Naive B cell (primary cell): ENCODE measurements at regions not wholly inside any gene's neighbourhood (a gene's known extent, or its start where the extent isn't known, plus 50 kb on each side); places are given as distances from the start of the nearest gene placed in this dataset.
A peak's percentile ranks its signal among the peaks of the same experiment; 100 is the strongest.

Experiments used
- ATAC-seq, 2 donors: fragments of 150-1000 bp; cut with Tn5 transposase; 2 replicates each; pipeline ENCODE4 v1.10.0; 2021; ENCODE audit warnings: low read depth in 2 of 2, mild to moderate bottlenecking in 2 of 2, moderate library complexity in 2 of 2
- DNase-seq: peaks from one replicate; pipeline ENCODE4 v3.0.0; 2022
- H3K27ac Mint-ChIP-seq, 6 donors: one replicate each; pipeline ENCODE4 v1.8.0; 2020 to 2022; ENCODE audit warnings: mild to moderate bottlenecking in 6 of 6, mixed read lengths in 6 of 6, moderate library complexity in 5 of 6, inconsistent platforms in 2 of 6
- H3K27me3 Mint-ChIP-seq, 3 donors: one replicate each; pipeline ENCODE4 v1.8.0; 2021 to 2022; ENCODE audit warnings: mixed read lengths in 3 of 3, mild to moderate bottlenecking in 1 of 3
- H3K36me3 Mint-ChIP-seq, 2 donors: one replicate each; pipeline ENCODE4 v1.8.0; 2020 to 2022; ENCODE audit warnings: mixed read lengths in 2 of 2, inconsistent platforms in 1 of 2, mild to moderate bottlenecking in 1 of 2
- H3K4me1 Mint-ChIP-seq, 3 donors: one replicate each; pipeline ENCODE4 v1.8.0; 2020 to 2022; ENCODE audit warnings: mixed read lengths in 3 of 3, inconsistent platforms in 1 of 3, mild to moderate bottlenecking in 1 of 3, moderate library complexity in 1 of 3
- H3K4me3 Mint-ChIP-seq, 8 donors: one replicate each; pipeline ENCODE4 v1.8.0; 2020 to 2022; ENCODE audit warnings: mild to moderate bottlenecking in 8 of 8, mixed read lengths in 8 of 8, moderate library complexity in 8 of 8, inconsistent platforms in 2 of 8
- H3K9me3 Mint-ChIP-seq, 7 donors: one replicate each; pipeline ENCODE4 v1.8.0; 2020 to 2022; ENCODE audit warnings: mixed read lengths in 7 of 7, mild to moderate bottlenecking in 5 of 7, inconsistent platforms in 2 of 7, moderate library complexity in 1 of 7

DNA sequence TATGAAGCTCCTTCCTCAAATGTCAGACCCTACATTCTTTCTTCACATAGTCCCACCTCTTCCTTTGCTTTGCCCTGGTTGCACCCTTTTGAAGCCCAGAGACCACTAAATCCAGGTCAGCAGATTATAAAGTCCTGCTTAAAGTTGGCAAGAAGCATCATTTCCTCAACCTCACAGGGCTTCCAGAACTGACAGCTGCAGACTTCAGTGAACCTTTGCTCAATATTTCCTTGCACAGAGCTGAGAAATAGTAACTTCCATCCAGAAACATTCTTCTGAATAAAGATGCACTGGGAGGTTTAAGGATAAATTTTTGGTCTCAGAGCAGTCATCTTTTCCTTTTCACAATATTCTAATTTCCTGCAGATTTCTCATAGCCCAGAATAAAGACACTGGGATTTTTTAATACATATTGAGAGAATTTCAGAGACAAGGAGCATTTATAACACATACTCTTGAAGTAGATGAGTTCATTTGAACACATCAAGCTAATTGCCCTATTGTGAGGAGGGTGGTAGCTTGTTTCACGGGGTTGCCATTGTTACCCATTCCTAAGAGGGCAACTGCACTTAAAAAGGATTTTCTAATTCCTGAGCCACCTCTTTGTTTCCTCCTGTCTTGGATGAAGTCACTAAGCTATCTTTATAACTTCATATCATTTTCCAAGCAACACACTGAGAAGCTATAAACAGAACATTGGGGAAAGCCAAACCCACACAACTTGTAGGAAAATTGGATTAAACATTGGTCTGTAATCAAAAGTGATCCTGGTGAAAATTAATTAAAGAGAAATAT is 150.2 kb upstream of the PLN start:
- Mint-ChIP-seq H3K36me3 (no peaks in the 10 kb centered on the region), H3K9me3 (peaks cover 0 to 2% (median 0%) of the 10 kb centered on the region in 7 donors)

GRCh38 chr6:118400098-118400497 is 148.0 kb upstream of the PLN start:
- ATAC-seq (no peak), DNase-seq (no peak)
- H3K27me3 Mint-ChIP-seq, result peaks cover 0 to 5% (median 0%) of the 10 kb centered on the region in 3 donors
- peak overlapping the region in 1 of 6 donors; percentile 49 for H3K27ac Mint-ChIP-seq
- no peaks in the 10 kb centered on the region for H3K36me3 Mint-ChIP-seq
- peaks cover 0 to 2% (median 0%) of the 10 kb centered on the region in 7 donors for H3K9me3 Mint-ChIP-seq
- no peaks in the 10 kb centered on the region for H3K4me1 Mint-ChIP-seq
- H3K4me3 Mint-ChIP-seq, result no peak overlapping the region

More for the DNA sequence above, 150.2 kb upstream of the PLN start:
- Mint-ChIP-seq H3K4me3 (no peak overlapping the region), H3K27me3 (peaks cover 0 to 5% (median 0%) of the 10 kb centered on the region in 3 donors), H3K27ac (no peak overlapping the region), H3K4me1 (no peaks in the 10 kb centered on the region)
- no peak for DNase-seq
- no peak for ATAC-seq

DNA sequence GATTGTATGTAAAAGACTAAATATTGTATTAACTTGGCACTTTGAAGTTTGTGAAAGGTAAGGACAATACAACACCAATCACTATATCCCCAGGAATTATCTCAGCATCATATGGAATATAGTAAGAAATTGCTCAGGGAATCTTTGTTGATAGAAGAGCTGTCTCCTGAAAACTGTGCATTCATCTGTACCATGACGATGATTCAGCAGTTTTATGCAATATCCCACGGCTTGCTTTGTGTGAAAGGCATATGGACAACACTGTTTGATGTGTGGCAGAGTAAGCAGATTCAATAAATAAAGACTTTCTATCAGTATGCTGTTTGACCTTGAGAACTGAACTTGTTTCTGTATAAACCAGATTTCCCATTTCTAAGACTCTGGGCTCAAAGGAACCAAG is 147.5 kb upstream of the PLN start:
- H3K4me1 Mint-ChIP-seq, result no peaks in the 10 kb centered on the region
- H3K27ac Mint-ChIP-seq, result no peak overlapping the region
- peaks cover 0 to 5% (median 0%) of the 10 kb centered on the region in 3 donors for H3K27me3 Mint-ChIP-seq
- ATAC-seq, result no peak
- no peak overlapping the region for H3K4me3 Mint-ChIP-seq
- no peak for DNase-seq
- H3K9me3 Mint-ChIP-seq, result peaks cover 0 to 2% (median 0%) of the 10 kb centered on the region in 7 donors
- no peaks in the 10 kb centered on the region for H3K36me3 Mint-ChIP-seq

DNA sequence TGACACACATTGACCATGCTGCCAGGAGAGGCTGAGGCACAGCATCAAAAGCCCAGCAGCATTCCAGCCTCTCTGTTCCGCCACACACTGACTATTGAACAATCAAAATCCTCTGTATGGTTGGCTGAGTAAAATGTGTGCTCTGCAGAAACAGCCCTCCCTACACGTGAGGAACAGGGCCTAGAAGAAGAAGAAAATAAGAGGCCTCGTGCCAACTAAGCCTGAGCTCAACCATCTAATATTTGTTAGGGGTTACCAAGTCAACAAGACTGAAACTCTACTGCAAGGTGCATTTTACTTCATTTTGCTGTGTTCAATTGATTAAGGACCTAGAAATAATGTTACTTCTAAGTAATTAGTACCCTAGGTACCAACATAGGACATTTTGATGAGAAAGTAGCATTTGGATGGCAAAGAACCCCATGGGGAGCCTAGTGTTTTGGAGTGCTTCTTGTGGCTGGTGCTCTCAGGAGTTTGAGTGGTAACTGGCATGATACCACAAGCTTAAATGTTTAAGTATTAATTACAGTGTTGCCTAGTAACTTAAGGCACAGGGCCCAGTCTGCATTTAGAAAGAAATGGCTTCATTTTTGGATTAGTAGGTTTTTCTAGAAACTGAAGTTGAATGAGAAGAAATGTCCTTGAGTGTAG is 146.6 kb upstream of the PLN start:
- Mint-ChIP-seq H3K27ac (peak overlapping the region in 1 of 6 donors; percentile 26), H3K27me3 (peaks cover 0 to 5% (median 0%) of the 10 kb centered on the region in 3 donors), H3K4me1 (no peaks in the 10 kb centered on the region), H3K36me3 (no peaks in the 10 kb centered on the region), H3K9me3 (peaks cover 0 to 4% (median 0%) of the 10 kb centered on the region in 7 donors), H3K4me3 (no peak overlapping the region)
- ATAC-seq, result no peak
- DNase-seq, result no peak

GRCh38 chr6:118403036-118403435 is 145.1 kb upstream of the PLN start:
- H3K4me1 Mint-ChIP-seq, result no peaks in the 10 kb centered on the region
- DNase-seq, result no peak
- no peak overlapping the region for H3K4me3 Mint-ChIP-seq
- H3K27me3 Mint-ChIP-seq, result peaks cover 0 to 5% (median 0%) of the 10 kb centered on the region in 3 donors
- H3K9me3 Mint-ChIP-seq, result peaks cover 0 to 4% (median 0%) of the 10 kb centered on the region in 7 donors
- H3K27ac Mint-ChIP-seq, result no peak overlapping the region
- no peak for ATAC-seq
- no peaks in the 10 kb centered on the region for H3K36me3 Mint-ChIP-seq

GRCh38 chr6:118408863-118409262 is 139.2 kb upstream of the PLN start:
- H3K27ac Mint-ChIP-seq, result no peak overlapping the region

GRCh38 chr6:118410001-118410400 is 138.1 kb upstream of the PLN start:
- DNase-seq (no peak), ATAC-seq (no peak)
- H3K36me3 Mint-ChIP-seq, result no peaks in the 10 kb centered on the region
- no peak overlapping the region for H3K27ac Mint-ChIP-seq
- no peaks in the 10 kb centered on the region for H3K4me1 Mint-ChIP-seq
- H3K9me3 Mint-ChIP-seq, result peaks cover 3 to 24% (median 9%) of the 10 kb centered on the region in 7 donors
- H3K4me3 Mint-ChIP-seq, result no peak overlapping the region
- H3K27me3 Mint-ChIP-seq, result no peaks in the 10 kb centered on the region

More at GRCh38 chr6:118408863-118409262, 139.2 kb upstream of the PLN start:
- Mint-ChIP-seq H3K36me3 (no peaks in the 10 kb centered on the region), H3K27me3 (no peaks in the 10 kb centered on the region), H3K4me1 (no peaks in the 10 kb centered on the region), H3K9me3 (peaks cover 3 to 24% (median 9%) of the 10 kb centered on the region in 7 donors), H3K4me3 (no peak overlapping the region)
- no peak for DNase-seq
- ATAC-seq, result no peak
